CD4-positive, alpha-beta T cell treated with Interleukin-17A for 1 hour (primary cell): ENCODE measurements at regions not wholly inside any gene's neighbourhood (a gene's known extent, or its start where the extent isn't known, plus 50 kb on each side); places are given as distances from the start of the nearest gene placed in this dataset.
"Not testable (repeated sequence)": the region's sequence is repeated elsewhere in the genome, so short reads cannot be mapped to it uniquely, and the experiment has no call there.

Experiments
- DNase-seq: peaks from one replicate; pipeline ENCODE4 v3.0.0-alpha.2; 2020

DNA sequence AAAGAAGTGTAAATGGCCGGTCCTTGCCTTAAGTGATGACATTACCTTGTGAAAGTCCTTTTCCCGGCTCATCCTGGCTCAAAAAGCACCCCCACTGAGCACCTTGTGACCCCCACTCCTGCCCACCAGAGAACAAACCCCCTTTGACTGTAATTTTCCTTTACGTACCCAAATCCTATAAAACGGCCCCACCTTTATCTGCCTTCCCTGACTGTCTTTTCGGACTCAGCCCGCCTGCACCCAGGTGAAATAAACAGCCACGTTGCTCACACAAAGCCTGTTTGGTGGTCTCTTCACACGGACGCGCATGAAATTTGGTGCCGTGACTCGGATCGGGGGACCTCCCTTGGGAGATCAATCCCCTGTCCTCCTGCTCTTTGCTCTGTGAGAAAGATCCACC lies 112.4 kb downstream of the NPY start:
- not testable (repeated sequence) for DNase-seq

DNA sequence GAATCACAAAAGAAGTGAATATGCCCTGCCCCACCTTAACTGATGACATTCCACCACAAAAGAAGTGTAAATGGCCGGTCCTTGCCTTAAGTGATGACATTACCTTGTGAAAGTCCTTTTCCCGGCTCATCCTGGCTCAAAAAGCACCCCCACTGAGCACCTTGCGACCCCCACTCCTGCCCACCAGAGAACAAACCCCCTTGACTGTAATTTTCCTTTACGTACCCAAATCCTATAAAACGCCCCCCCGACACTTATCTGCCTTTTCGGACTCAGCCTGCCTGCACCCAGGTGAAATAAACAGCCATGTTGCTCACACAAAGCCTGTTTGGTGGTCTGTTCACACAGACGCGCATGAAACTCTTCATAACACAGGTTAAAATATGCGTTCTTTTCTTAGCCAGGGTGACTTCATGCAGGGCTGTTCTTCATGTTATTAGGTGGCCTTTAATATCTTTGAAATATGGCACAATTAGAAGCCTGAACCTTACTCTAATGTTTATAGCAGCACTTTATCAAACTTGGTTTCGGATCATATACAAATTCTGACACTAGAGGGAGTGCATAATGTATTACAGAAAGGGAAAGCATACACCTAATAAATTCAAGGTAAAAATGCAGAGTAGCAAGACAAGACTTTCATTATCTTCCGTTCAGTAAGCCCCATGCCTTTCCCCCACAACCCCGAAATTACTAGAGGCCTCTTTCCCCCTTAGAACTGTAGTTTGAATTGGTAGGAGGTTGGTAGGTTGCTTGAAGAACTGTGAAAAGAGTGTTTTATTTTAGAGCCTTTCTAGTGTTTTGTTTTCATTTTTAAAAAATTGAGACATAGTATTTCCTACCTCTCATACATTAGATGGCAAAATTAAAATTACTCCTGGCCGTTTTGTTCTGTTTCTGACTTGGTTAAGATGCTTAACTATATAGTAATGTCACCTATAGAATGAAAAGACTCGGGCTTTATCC lies 117.9 kb downstream of the NPY start:
- DNase-seq = peak; percentile 40

DNA sequence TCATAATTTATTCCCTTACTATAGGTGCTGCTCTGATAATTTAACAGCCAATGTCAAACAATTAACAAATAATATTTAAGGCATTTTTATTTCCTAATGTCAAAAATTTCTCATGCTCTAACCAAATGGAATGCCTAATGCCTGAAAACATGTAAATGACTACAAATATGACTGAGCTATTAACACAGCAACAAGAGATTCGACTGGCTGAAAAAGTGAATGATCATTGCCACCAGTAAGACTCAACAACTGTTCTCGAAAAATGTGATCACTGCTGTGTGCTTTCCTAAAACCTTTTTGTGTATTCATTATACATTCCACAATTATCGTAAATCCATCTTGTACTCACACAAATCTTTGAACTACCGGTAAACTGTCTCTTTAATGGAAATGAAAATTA lies 118.7 kb downstream of the NPY start:
- no peak for DNase-seq

DNA sequence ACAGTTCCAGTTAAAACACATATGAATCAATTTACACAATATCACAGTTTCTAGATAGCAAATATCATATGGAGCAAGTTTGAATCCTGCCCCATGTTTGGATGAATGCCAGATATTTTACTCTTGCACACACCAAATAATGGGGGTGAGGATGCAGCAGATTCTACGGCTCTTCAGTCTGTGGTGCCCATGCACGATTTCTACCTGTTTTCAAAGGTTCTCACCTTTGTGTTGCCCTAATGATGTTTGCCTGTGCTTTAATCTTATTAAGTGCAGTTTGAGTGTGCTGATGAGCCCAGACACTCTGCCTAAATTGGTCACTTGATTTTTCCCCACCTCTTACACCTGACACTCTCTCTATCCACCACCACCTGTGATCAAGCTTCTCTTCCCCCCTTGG lies 119.6 kb downstream of the NPY start:
- DNase-seq = no peak

DNA sequence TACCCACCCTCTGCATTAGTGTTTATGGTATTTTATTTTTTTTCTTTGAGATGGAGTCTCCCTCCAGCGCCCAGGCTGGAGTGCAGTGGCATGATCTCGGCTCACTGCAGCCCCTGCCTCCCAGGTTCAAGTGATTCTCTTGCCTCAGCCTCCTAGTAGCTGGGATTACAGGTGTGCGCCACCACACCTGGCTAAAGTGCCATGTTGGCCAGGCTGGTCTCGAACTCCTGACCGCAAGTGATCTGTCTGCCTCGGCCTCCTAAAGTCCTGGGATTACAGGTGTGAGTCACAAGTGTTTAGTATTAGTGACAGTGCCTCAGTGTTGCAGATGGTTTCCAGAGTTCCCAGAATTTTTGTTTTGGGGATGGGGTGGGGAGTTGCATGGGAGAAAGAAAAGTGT lies 120.3 kb downstream of the NPY start:
- no peak for DNase-seq

DNA sequence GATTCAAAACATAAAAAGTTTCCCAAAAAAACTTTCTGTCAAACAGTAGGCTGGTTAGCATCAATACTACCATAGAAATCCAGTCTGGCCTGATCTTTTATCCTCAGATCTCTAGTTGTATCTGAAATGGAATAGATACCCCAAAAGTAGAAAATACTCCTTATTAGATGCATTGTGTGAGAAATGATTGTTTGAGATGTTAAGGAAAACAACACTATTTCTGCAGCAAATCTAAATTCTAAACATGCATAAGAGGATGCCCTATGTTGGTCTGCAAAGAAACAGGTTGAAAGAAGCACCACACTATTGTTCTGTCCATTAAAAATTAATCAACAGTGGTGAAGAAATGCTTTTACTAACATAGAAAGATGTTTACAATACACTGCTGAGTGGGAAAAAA lies 121.0 kb downstream of the NPY start:
- DNase-seq = no peak

DNA sequence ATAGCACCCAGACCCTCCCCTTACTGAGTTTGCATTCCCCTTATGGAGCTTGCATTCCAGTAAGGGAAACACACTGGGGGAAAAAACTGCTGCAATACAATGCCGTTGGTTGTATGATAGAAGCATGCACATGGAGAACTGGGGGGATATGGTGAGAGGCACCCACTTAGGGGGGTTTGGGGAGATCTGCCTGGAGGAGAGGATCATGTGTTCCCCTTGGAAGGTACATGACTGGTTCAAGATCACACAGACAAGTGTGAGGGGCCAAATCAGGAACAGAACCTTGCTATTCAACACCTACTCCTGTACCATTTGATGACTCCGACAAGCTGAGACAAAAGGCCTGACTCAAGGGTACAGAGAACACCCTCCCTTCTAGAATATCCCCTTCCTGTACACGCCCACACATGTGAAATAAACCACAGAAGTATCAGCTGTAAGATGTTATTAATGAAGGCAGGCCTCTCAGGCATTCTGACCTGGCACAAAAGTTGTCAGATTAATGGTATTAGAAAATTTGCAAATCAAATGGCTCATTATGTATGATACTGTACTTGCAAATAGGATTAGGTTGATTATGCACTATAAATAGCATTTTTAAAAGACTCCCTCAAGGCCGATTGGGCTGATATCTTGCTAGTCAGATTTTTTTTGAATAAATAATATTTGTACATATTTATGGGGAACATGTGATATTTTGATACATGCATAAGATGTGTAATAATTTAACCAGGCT lies 122.2 kb downstream of the NPY start:
- DNase-seq = peak; percentile 32

DNA sequence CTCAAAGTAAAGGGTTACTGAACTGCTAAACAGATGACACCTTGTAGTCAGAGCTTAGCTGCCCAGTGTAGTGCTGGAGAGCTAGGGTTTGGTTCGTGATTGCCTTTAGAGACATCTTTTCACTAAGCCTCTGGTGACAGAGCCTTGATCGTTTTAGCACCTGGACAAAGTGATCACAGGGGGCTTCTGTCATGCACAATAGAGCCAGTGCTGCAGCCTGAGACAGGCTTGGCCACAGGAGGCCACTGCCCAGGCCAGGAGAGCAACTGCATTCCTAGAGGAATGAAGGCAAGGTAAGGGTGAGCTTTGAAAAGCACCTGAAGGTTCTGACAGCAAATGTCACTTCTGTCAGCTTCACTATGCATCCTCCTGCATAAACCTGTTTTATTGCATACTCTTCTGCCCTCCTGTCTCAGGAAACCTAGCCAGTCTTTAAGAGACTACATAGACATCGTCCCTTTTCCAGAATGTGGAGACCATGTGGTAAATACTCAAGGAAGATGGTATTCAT lies 122.9 kb downstream of the NPY start:
- no peak for DNase-seq

DNA sequence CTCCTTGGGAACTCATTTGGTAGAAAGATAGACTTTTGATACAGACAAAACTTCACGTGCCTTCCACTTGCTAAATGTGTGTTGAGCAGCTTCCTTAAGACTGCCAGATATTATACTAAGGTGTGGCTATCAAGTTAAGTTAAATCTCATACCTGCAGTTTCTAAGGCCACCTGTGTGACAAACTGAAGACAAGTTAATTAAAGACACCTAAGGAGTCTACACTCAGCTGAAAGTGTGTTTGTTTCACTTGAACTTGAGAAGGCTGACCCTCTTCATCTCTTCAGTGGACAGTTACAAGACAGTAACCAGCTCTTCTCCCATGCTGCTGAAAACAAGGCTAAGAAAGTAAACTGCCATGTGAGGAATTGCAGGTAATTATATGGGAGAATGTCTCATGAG lies 124.0 kb downstream of the NPY start:
- no peak for DNase-seq

DNA sequence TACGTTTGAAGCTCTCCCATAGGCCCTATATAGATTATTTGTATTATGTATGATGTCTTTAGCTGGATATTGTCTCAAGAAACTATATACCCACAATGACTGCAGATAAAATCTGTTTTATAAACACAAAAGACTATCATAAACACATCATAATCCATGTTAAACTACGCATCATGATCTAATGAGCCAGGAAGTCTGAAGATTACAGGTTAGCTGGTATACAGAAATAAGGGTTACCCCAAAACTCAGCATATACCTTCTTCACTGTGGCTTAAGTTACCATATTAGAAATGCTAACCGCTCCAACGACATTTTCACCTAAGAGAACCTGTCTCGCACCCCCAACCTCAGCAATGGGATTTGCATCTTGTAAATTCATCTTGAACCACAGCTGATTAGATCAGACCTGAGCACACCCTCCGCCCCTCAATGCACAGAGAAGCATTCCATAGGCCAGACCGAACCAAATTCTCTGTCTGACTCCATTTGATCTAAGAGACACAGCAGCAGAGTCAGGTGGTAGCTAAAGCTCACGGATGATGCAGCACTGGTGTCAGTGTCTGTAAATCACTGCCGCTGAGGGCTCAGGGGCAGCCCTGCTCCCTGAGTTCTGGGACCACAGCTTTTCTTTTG lies 124.9 kb downstream of the NPY start:
- DNase-seq = no peak

DNA sequence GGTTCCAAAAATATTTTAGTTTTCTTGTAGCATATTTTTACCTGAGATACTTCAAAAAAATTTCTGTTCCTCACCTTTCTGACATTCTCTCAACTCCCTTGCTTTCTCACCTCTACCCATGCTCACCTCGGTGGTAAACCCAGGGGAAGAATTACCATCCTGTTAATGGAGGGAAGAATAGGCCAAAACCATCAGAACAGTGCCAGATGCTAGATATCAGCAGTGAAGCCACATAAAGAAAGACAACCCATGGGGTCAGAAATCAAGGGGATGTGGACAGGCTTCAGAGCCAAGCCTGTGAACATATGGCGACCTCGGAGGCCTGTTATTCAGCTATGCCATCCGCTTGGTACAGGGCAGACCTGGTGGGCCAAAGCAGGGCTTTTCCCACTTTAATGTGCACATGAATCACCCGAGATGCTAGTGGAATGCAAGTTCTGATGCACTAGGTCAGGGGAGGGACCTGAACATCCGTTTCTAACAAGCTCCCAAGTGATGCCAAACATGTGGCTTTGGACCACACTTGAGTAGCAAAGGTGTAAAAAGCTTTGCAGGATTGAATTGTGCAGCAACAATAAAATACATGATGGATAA lies 125.5 kb downstream of the NPY start:
- DNase-seq = no peak

DNA sequence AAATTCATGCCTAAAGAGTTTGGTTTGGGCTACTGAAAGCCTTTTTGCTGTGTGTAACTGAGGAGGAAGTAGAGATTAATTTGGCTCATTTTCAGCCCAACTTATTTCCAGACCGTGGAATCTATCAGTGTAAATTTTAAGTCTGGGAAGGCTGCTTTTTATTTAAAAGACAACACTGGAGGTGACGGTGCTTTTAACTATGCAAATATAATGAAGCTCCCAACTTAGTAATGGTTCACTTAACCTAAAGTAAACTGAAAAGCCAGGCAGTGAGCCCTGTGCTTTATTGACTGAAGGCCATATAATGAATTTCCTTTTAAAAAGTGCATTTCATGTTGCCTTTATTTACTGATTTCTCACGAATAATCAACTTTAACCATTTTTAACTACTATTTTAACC lies 127.2 kb downstream of the NPY start:
- DNase-seq = no peak

DNA sequence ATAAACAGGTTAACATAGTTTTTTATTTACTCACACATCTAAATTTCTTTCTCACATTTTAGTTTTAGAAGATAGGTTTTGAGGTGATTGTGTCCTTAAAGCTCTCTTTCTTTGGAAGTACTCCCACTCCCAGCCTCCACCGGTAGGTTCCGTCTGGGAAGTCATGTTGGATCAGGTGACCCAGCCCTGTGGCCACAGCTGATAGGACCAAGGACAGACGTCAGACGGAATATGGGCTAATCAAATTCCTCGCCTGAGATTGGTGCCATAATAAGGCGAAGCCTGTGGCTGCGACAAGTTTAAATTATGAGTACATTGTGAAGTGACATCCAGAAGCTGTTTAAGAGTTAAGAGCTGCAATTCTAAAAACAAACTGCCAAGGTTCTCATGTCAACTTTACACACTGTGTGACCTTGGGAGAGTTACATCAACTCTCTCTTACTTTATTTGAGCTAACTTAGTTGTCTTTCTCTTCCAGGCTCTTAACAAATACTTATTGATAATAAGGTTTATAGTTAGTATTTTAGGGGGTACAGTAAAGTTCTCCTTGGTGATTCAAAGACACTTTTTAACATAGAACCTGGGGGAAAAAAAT lies 133.6 kb downstream of the NPY start:
- DNase-seq = no peak

DNA sequence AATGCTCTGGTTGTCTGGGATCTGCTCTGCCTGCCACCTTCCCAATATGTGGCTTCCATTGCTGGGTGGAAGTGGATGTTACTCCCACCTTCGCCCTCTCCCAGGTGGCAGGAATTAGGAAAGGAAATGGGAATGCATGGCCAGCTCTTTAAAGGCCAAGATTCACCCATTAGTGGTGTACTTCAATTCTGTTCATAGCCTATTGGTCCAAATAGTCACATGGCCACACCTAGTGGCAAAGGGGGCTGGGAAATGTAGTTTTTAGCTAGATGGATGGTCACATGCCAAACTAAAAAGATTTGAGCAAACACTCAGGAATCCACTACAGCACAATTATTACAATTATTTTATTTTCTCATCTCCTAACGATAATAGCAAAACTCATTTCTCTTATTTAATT lies 135.1 kb downstream of the NPY start:
- DNase-seq = no peak

DNA sequence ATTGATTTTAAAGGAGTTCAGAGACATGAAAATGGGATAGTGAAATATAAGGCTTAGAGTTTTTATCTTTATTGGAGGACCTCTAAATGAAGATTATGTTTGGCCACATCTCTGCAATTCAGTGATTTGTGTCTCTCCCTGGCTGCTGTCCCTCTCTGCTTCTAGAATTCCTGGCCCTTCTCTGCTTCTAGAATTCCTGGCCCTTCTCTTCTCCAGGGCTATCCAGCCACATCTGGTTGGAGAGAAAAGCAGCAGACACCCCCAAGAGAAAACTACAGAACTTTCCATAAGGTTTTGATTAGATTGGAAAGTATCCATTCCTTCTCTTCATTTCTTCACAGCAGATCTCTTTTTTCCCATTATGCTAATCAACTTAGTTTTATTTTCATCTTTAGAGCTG lies 135.5 kb downstream of the NPY start:
- no peak for DNase-seq

DNA sequence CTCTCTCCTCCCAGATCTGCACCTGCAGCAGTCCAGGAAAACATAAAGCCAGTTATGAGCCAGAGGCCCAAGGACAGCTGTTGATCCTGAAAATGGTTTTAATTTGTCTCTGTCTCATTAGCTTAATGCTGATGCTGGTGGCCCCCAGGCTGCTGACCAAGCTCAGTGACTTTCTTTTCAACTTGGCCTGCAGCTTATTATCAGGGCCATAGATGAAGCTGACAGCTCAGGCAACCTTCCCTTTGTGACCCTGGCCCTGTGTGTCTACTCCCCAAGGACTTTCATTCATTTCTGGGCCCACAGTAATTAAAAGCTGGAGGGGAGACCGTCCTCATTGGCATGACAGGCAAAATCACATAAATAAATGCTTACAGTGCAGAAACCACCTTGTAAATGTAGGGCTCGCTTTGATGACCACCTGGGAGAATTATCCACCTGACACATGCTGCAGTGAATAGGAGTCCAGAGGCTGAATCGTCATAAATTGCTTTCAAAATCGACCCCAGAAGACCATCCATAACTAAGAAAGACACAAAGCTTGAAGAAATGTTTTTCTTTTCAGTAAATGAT lies 138.5 kb downstream of the NPY start:
- no peak for DNase-seq

DNA sequence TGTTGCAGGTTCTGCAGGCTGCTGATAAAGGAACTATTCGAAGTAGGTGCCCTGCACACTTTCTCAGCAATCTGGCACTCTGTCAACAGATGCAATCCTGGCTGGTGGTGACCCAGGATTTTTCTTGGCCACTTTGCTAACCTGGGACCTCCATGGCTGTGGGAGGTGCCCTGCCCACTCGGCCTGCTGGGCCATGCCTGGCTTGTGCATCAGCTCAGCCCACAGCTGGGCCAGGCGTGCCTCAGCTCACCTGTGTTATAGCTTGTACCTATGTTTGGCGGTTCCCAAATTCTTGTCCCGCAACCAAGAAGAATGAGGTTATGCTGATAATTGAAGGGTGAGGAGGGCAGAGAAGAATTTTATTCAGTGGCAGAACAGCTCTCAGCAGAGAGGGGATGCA lies 141.7 kb downstream of the NPY start:
- DNase-seq = no peak

DNA sequence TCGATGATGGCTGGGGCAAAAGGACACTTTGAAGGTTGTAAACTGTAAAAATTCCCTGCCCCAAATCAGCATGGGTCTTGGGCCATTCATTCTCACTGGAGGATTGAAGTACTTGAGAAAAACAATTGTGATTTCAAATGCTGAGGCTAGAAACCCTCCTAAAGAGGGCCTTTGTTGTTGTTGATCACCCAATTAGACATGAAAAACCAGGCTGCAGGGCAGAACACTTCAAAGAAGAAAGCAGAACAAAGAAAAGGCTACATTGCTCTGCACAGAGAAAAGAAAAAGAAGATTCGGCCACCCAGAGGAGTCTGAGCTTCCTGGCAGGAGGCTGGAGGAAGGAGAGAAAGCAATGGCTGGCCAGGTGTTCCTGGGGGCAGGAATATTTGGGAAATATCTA lies 143.1 kb downstream of the NPY start:
- DNase-seq = no peak

DNA sequence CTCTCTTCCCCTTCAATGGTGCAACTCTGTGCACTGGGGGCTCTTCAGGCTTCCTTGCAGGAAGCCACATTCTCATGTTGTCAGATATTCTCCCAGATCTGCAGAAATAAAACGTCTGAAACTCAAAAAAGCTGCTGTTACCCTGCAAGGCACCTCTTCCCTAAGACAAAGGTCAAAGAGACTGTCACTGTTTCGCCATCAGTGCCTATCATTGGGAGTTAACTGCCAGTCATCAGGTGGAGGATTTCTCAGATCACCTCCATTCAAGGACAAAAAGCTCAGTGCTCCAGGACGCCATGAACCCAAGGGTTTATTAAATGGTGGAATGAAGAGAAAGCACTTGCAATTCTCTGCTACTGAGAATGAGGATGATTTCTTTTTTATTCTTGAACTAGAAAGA lies 144.6 kb upstream of the PALS2 start:
- DNase-seq = no peak

DNA sequence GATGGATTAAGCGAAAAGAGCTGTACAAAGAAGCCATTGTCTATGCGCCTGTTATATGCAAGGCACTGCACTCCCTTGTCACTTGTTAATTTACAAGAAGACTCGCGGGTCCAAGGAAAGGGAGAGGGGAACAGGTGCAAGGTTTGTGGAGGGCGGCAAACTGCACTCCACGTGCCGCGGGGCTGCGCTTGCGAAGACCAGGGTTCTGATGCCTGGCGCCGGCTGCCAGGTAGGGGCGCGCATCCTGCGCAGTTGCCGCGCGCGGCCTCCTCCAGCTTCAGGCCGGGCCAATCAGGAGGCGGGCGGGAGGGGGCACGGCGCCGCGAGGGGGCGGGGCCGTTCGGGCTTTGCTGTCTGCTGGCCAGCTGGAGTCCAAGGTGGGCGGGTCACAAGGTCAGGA lies 140.6 kb upstream of the PALS2 start:
- DNase-seq = no peak

DNA sequence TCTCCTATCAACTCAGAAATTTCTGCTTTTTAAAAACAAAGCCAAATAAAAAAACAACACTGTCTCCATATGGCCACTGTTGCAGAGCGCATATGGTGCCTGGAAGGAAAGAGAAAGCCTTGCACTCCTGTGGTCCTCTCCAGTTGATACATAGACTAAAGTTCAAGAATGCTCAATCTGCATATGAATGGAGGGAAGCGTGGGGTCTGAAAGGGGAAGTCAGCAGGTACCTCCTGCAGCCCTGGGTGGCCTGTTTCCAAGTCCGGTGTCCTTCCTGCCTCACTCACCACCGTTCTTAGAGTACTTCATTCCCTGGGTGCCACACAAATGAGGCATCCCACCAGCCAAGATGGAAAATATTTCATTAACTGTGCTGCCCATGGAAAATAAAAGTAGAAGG lies 138.3 kb upstream of the PALS2 start:
- no peak for DNase-seq

DNA sequence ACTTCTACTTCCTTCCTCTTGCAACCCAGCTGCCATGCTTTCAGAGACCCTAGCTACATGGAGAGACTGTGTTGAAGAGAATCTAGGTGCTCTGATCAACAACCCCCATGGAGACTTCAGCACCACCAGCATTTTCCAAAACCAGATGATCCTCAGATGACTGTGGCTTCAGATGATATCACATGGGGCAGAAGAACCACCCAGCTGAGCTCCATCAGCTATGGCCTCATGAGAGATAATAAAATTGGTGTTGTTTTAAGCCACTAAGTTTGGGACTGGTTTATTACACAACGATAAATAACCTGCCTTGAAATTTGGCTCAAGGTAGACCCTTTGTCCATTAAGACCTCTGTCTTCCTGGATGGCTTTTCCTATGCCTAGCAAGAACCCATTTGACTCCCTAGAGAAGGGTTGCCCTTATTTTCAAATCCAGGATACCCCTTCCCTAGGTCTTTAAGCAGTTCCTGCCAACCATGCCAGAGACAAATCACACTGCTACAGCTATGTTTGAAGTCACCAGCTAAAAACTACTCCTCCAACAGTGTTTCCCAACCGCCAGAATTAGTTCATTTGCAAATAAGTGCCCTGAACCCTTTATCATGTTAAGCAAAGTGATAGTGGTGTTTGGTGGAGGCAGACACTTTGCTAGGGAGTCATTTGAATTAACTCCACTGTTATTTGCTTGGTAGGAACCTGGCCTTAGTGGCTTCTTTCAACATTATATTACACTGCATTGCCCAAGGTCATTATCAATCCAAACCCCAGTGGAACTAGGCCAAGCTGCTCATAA lies 136.9 kb upstream of the PALS2 start:
- DNase-seq = no peak
